ENCODE measurements at regions not wholly inside any gene's neighbourhood (a gene's known extent, or its start where the extent isn't known, plus 50 kb on each side); places are given as distances from the start of the nearest gene placed in this dataset.

GRCh38 chr20:55469074-55469473 lies 536.2 kb downstream of the CBLN4 start:
- H3K27ac Mint-ChIP-seq, result no peak overlapping the region
- no peaks in the 10 kb centered on the region for H3K36me3 Mint-ChIP-seq (ENCODE audit: low read depth)
- H3K9me3 Mint-ChIP-seq, result no peaks in the 10 kb centered on the region
- peaks cover 2% of the 10 kb centered on the region for H3K27me3 Mint-ChIP-seq (ENCODE audit: low read depth, poor library complexity)
- no peak for TF ChIP-seq CTCF (IDR thresholded peaks at IDR 0.05)
- H3K4me3 Mint-ChIP-seq, result no peak overlapping the region
- no peak for DNase-seq
- no peaks in the 10 kb centered on the region for H3K4me1 Mint-ChIP-seq

GRCh38 chr20:55461519-55461918 lies 543.8 kb downstream of the CBLN4 start:
- Mint-ChIP-seq H3K9me3 (no peaks in the 10 kb centered on the region), H3K27me3 (ENCODE audit: low read depth, poor library complexity) (no peaks in the 10 kb centered on the region), H3K27ac (no peak overlapping the region), H3K4me3 (no peak overlapping the region), H3K36me3 (ENCODE audit: low read depth) (no peaks in the 10 kb centered on the region), H3K4me1 (no peaks in the 10 kb centered on the region)
- TF ChIP-seq CTCF (IDR thresholded peaks at IDR 0.05), result no peak
- DNase-seq, result no peak

GRCh38 chr20:55456316-55456940 lies 548.9 kb downstream of the CBLN4 start:
- no peak for DNase-seq
- no peaks in the 10 kb centered on the region for H3K9me3 Mint-ChIP-seq
- peaks cover 2% of the 10 kb centered on the region for H3K27me3 Mint-ChIP-seq (ENCODE audit: low read depth, poor library complexity)
- no peak overlapping the region for H3K27ac Mint-ChIP-seq
- TF ChIP-seq CTCF (IDR thresholded peaks at IDR 0.05), result no peak
- no peaks in the 10 kb centered on the region for H3K36me3 Mint-ChIP-seq (ENCODE audit: low read depth)
- no peak overlapping the region for H3K4me3 Mint-ChIP-seq
- no peaks in the 10 kb centered on the region for H3K4me1 Mint-ChIP-seq

GRCh38 chr20:55449091-55449490 lies 556.2 kb downstream of the CBLN4 start:
- no peak overlapping the region for H3K4me3 Mint-ChIP-seq
- H3K4me1 Mint-ChIP-seq, result peaks cover 2% of the 10 kb centered on the region
- H3K27ac Mint-ChIP-seq, result no peak overlapping the region

GRCh38 chr20:55446301-55446700 lies 559.0 kb downstream of the CBLN4 start:
- no peak overlapping the region for H3K27ac Mint-ChIP-seq
- no peak for DNase-seq
- H3K36me3 Mint-ChIP-seq (ENCODE audit: low read depth), result no peaks in the 10 kb centered on the region
- no peak overlapping the region for H3K4me3 Mint-ChIP-seq
- H3K4me1 Mint-ChIP-seq, result peaks cover 9% of the 10 kb centered on the region
- peaks cover under 1% of the 10 kb centered on the region for H3K27me3 Mint-ChIP-seq (ENCODE audit: low read depth, poor library complexity)
- H3K9me3 Mint-ChIP-seq, result no peaks in the 10 kb centered on the region
- TF ChIP-seq CTCF (IDR thresholded peaks at IDR 0.05), result no peak

More at GRCh38 chr20:55449091-55449490, 556.2 kb downstream of the CBLN4 start:
- Mint-ChIP-seq H3K9me3 (no peaks in the 10 kb centered on the region), H3K36me3 (ENCODE audit: low read depth) (no peaks in the 10 kb centered on the region), H3K27me3 (ENCODE audit: low read depth, poor library complexity) (peaks cover 4% of the 10 kb centered on the region)
- no peak for DNase-seq
- no peak for TF ChIP-seq CTCF (IDR thresholded peaks at IDR 0.05)

GRCh38 chr20:55439070-55439469 lies 566.2 kb downstream of the CBLN4 start:
- TF ChIP-seq CTCF (IDR thresholded peaks at IDR 0.05), result no peak
- no peak overlapping the region for H3K4me3 Mint-ChIP-seq
- DNase-seq, result no peak
- no peaks in the 10 kb centered on the region for H3K27me3 Mint-ChIP-seq (ENCODE audit: low read depth, poor library complexity)
- H3K27ac Mint-ChIP-seq, result no peak overlapping the region
- no peaks in the 10 kb centered on the region for H3K36me3 Mint-ChIP-seq (ENCODE audit: low read depth)
- H3K9me3 Mint-ChIP-seq, result no peaks in the 10 kb centered on the region
- H3K4me1 Mint-ChIP-seq, result peaks cover 7% of the 10 kb centered on the region
